ENCODE measurements at regions not wholly inside any gene's neighbourhood (a gene's known extent, or its start where the extent isn't known, plus 50 kb on each side); places are given as distances from the start of the nearest gene placed in this dataset.
"Not testable (repeated sequence)": the region's sequence is repeated elsewhere in the genome, so short reads cannot be mapped to it uniquely, and the experiment has no call there.

DNA sequence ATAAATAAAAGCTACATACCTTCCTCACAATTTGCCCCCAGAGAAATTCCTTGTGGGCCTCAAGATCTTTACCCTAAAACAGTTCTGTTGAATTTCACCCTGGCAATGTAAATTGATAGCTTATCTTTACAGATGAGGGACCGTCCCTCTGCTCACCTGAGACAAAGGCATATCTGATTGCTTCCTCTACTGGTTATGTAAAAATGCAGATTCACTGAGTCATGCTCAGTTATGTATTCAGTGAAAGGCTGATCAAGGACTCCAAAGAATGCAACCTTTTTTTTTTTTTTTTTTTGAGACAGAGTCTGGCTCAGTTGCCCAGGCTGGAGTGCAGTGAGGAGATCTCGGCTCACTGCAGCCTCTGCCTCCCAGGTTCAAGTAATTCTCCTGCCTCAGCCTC, 64.2 kb upstream of the KMT2C start:
- TF ChIP-seq POLR2A (IDR thresholded peaks at IDR 0.05); POLR2AphosphoS5 (IDR thresholded peaks at IDR 0.05; ENCODE audit: insufficient read depth in 1 of 2, low read depth in 1 of 2): not testable (repeated sequence)
- TF ChIP-seq, protein P1, sequence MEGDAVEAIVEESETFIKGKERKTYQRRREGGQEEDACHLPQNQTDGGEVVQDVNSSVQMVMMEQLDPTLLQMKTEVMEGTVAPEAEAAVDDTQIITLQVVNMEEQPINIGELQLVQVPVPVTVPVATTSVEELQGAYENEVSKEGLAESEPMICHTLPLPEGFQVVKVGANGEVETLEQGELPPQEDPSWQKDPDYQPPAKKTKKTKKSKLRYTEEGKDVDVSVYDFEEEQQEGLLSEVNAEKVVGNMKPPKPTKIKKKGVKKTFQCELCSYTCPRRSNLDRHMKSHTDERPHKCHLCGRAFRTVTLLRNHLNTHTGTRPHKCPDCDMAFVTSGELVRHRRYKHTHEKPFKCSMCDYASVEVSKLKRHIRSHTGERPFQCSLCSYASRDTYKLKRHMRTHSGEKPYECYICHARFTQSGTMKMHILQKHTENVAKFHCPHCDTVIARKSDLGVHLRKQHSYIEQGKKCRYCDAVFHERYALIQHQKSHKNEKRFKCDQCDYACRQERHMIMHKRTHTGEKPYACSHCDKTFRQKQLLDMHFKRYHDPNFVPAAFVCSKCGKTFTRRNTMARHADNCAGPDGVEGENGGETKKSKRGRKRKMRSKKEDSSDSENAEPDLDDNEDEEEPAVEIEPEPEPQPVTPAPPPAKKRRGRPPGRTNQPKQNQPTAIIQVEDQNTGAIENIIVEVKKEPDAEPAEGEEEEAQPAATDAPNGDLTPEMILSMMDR (IDR thresholded peaks at IDR 0.05): not testable (repeated sequence)
